ENCODE measurements at regions not wholly inside any gene's neighbourhood (a gene's known extent, or its start where the extent isn't known, plus 50 kb on each side); places are given as distances from the start of the nearest gene placed in this dataset.

- TF ChIP-seq GRHL2 (CRISPR knock-in tag; IDR thresholded peaks at IDR 0.05; ENCODE audit: insufficient replicate concordance, severe bottlenecking) (no peak), SMAD4 (CRISPR knock-in tag; IDR thresholded peaks at IDR 0.05) (no peak), ETV6 (CRISPR knock-in tag; IDR thresholded peaks at IDR 0.05) (no peak), ZNF263 (CRISPR knock-in tag; IDR thresholded peaks at IDR 0.05; ENCODE audit: low read depth) (no peak), USF1 (CRISPR knock-in tag; IDR thresholded peaks at IDR 0.05) (no peak)
These were observed 125.9 kb upstream of the GALNT2 start (continued) for GRCh38 chr1:229941160-229941559.

- Mint-ChIP-seq H3K27me3 (ENCODE audit: low read depth) (no peaks in the 10 kb centered on the region), H3K36me3 (no peaks in the 10 kb centered on the region), H3K27ac (no peak overlapping the region), H3K4me3 (no peak overlapping the region), H3K9me3 (no peaks in the 10 kb centered on the region), H3K4me1 (peaks cover 5% of the 10 kb centered on the region; the same call in 1 of the 2 replicates)
- CTCF ChIA-PET: no interaction called here
- DNase-seq (ENCODE audit: low spot score) (no peak), ATAC-seq (no peak)
- TF ChIP-seq USF1 (CRISPR knock-in tag; IDR thresholded peaks at IDR 0.05) (no peak), ESRRA (CRISPR knock-in tag; IDR thresholded peaks at IDR 0.05; ENCODE audit: borderline replicate concordance) (no peak), FOXP4 (CRISPR knock-in tag; IDR thresholded peaks at IDR 0.05) (no peak), CBFB (CRISPR knock-in tag; IDR thresholded peaks at IDR 0.05; ENCODE audit: low read depth) (no peak), E2F5 (CRISPR knock-in tag; IDR thresholded peaks at IDR 0.05) (no peak), OVOL2 (CRISPR knock-in tag; IDR thresholded peaks at IDR 0.05; ENCODE audit: borderline replicate concordance) (no peak), RORB (CRISPR knock-in tag; IDR thresholded peaks at IDR 0.05) (no peak), JAZF1 (CRISPR knock-in tag; IDR thresholded peaks at IDR 0.05) (no peak), MYBL2 (CRISPR knock-in tag; IDR thresholded peaks at IDR 0.05) (no peak), ATF3 (CRISPR knock-in tag; conservative IDR thresholded peaks at IDR 0.05) (no peak), PRRX2 (CRISPR knock-in tag; IDR thresholded peaks at IDR 0.05) (no peak), GTF2I (CRISPR knock-in tag; conservative IDR thresholded peaks at IDR 0.05) (no peak), ZNF121 (CRISPR knock-in tag; IDR thresholded peaks at IDR 0.05) (no peak), ATF1 (CRISPR knock-in tag; IDR thresholded peaks at IDR 0.05) (no peak)
- POLR2A ChIA-PET: no interaction called here
These were observed 125.2 kb upstream of the GALNT2 start for GRCh38 chr1:229941831-229942230.

GRCh38 chr1:229942501-229942900 is 124.5 kb upstream of the GALNT2 start:
- Mint-ChIP-seq H3K4me1 (peaks cover 5% of the 10 kb centered on the region; the same call in 1 of the 2 replicates), H3K9me3 (no peaks in the 10 kb centered on the region), H3K36me3 (no peaks in the 10 kb centered on the region), H3K27ac (no peak overlapping the region), H3K4me3 (no peak overlapping the region), H3K27me3 (ENCODE audit: low read depth) (no peaks in the 10 kb centered on the region)
- CTCF ChIA-PET: no interaction called here
- ATAC-seq (no peak), DNase-seq (ENCODE audit: low spot score) (no peak)
- POLR2A ChIA-PET: no interaction called here
- no peak for TF ChIP-seq ZNF416 (CRISPR knock-in tag; IDR thresholded peaks at IDR 0.05)
- no peak for TF ChIP-seq RORB (CRISPR knock-in tag; IDR thresholded peaks at IDR 0.05)
- no peak for TF ChIP-seq ZNF396 (CRISPR knock-in tag; IDR thresholded peaks at IDR 0.05; ENCODE audit: borderline replicate concordance)
- TF ChIP-seq CDX4 (CRISPR knock-in tag; IDR thresholded peaks at IDR 0.05; ENCODE audit: borderline replicate concordance): no peak
- no peak for TF ChIP-seq CREM (CRISPR knock-in tag; IDR thresholded peaks at IDR 0.05)
- no peak for TF ChIP-seq SP1 (CRISPR knock-in tag; conservative IDR thresholded peaks at IDR 0.05)
- TF ChIP-seq ZNF263 (CRISPR knock-in tag; IDR thresholded peaks at IDR 0.05; ENCODE audit: low read depth): no peak
- TF ChIP-seq USF2 (CRISPR knock-in tag; IDR thresholded peaks at IDR 0.05): no peak
- no peak for TF ChIP-seq TEAD4 (CRISPR knock-in tag; IDR thresholded peaks at IDR 0.05)
- no peak for TF ChIP-seq USF1 (CRISPR knock-in tag; IDR thresholded peaks at IDR 0.05)
- no peak for TF ChIP-seq E2F1 (CRISPR knock-in tag; IDR thresholded peaks at IDR 0.05)
